Ovary (tissue), 3 donors: ENCODE measurements at regions not wholly inside any gene's neighbourhood (a gene's known extent, or its start where the extent isn't known, plus 50 kb on each side); places are given as distances from the start of the nearest gene placed in this dataset.

Experiments used
- CTCF ChIP-seq, 3 donors: fragments of 450-650 bp in 2 of 3; fragments of 200-600 bp in 1 of 3; IDR thresholded peaks; one replicate each; pipeline versions ENCODE4 v1.5.1 to v1.8.0; 2016 to 2022; ENCODE audit warnings: antibody characterized with exemption in 3 of 3, mild to moderate bottlenecking in 1 of 3
- EP300 ChIP-seq: sonication (generic); formaldehyde crosslinking; IDR thresholded peaks from one replicate; pipeline ENCODE4 v1.6.1; 2017; ENCODE audit warnings: antibody characterized with exemption
- POLR2A ChIP-seq: fragments of 450-650 bp; IDR thresholded peaks from one replicate; pipeline ENCODE4 v1.6.1; 2017; ENCODE audit warnings: antibody characterized with exemption, mild to moderate bottlenecking, moderate library complexity
- donor health status: DM: no; HTN: no; CAD: no.

GRCh38 chr3:24773798-24774197 lies 279.1 kb upstream of the THRB start:
- TF ChIP-seq CTCF (IDR thresholded peaks at IDR 0.05): no peak
- TF ChIP-seq POLR2A: no peak
- TF ChIP-seq EP300: no peak
